ENCODE measurements at regions not wholly inside any gene's neighbourhood (a gene's known extent, or its start where the extent isn't known, plus 50 kb on each side); places are given as distances from the start of the nearest gene placed in this dataset.

- H3K4me3 Mint-ChIP-seq (ENCODE audit: unreplicated experiment): no peak overlapping the region
- no peak for DNase-seq
- peaks cover 1% of the 10 kb centered on the region for H3K27me3 Mint-ChIP-seq (ENCODE audit: unreplicated experiment)
- H3K4me1 Mint-ChIP-seq (ENCODE audit: low read depth, unreplicated experiment): no peaks in the 10 kb centered on the region
- no peak for TF ChIP-seq CTCF (IDR thresholded peaks at IDR 0.05; ENCODE audit: partially characterized antibody, unreplicated experiment)
- H3K36me3 Mint-ChIP-seq (ENCODE audit: unreplicated experiment): no peaks in the 10 kb centered on the region
- H3K27ac Mint-ChIP-seq (ENCODE audit: unreplicated experiment): no peak overlapping the region
- H3K9me3 Mint-ChIP-seq (ENCODE audit: unreplicated experiment): peaks cover 5% of the 10 kb centered on the region
Observed at GRCh38 chr13:111462221-111462764, 141.9 kb downstream of the TEX29 start.

- H3K36me3 Mint-ChIP-seq (ENCODE audit: unreplicated experiment): no peaks in the 10 kb centered on the region
- H3K4me3 Mint-ChIP-seq (ENCODE audit: unreplicated experiment): no peak overlapping the region
- no peaks in the 10 kb centered on the region for H3K4me1 Mint-ChIP-seq (ENCODE audit: low read depth, unreplicated experiment)
- H3K27me3 Mint-ChIP-seq (ENCODE audit: unreplicated experiment): peaks cover 1% of the 10 kb centered on the region
- no peak for TF ChIP-seq CTCF (IDR thresholded peaks at IDR 0.05; ENCODE audit: partially characterized antibody, unreplicated experiment)
- no peak overlapping the region for H3K27ac Mint-ChIP-seq (ENCODE audit: unreplicated experiment)
- DNase-seq: no peak
- H3K9me3 Mint-ChIP-seq (ENCODE audit: unreplicated experiment): peaks cover 5% of the 10 kb centered on the region
Observed at GRCh38 chr13:111462944-111463343, 142.5 kb downstream of the TEX29 start.

- H3K27me3 Mint-ChIP-seq (ENCODE audit: unreplicated experiment): peaks cover 3% of the 10 kb centered on the region
- H3K9me3 Mint-ChIP-seq (ENCODE audit: unreplicated experiment): peaks cover 11% of the 10 kb centered on the region
- TF ChIP-seq CTCF (IDR thresholded peaks at IDR 0.05; ENCODE audit: partially characterized antibody, unreplicated experiment): no peak
- DNase-seq: no peak
- H3K27ac Mint-ChIP-seq (ENCODE audit: unreplicated experiment): no peak overlapping the region
- no peaks in the 10 kb centered on the region for H3K36me3 Mint-ChIP-seq (ENCODE audit: unreplicated experiment)
- no peaks in the 10 kb centered on the region for H3K4me1 Mint-ChIP-seq (ENCODE audit: low read depth, unreplicated experiment)
- H3K4me3 Mint-ChIP-seq (ENCODE audit: unreplicated experiment): no peak overlapping the region
Observed at GRCh38 chr13:111467111-111467890, 146.9 kb downstream of the TEX29 start.

GRCh38 chr13:111468037-111468959 lies 147.9 kb downstream of the TEX29 start:
- no peak overlapping the region for H3K4me3 Mint-ChIP-seq (ENCODE audit: unreplicated experiment)
- TF ChIP-seq CTCF (IDR thresholded peaks at IDR 0.05; ENCODE audit: partially characterized antibody, unreplicated experiment): no peak
- H3K9me3 Mint-ChIP-seq (ENCODE audit: unreplicated experiment): peaks cover 11% of the 10 kb centered on the region
- no peak overlapping the region for H3K27ac Mint-ChIP-seq (ENCODE audit: unreplicated experiment)
- no peaks in the 10 kb centered on the region for H3K4me1 Mint-ChIP-seq (ENCODE audit: low read depth, unreplicated experiment)
- peaks cover 3% of the 10 kb centered on the region for H3K27me3 Mint-ChIP-seq (ENCODE audit: unreplicated experiment)
- H3K36me3 Mint-ChIP-seq (ENCODE audit: unreplicated experiment): no peaks in the 10 kb centered on the region
- DNase-seq: no peak

Measured in glutamatergic neuron (in vitro differentiated cells).